Neural progenitor cell (in vitro differentiated cells): ENCODE measurements at regions not wholly inside any gene's neighbourhood (a gene's known extent, or its start where the extent isn't known, plus 50 kb on each side); places are given as distances from the start of the nearest gene placed in this dataset.

ENCODE experiments used
- DNase-seq: peaks from one replicate; pipeline ENCODE4 v3.0.0-alpha.2; 2016; ENCODE audit warnings: low spot score
- H2AFZ ChIP-seq: fragments of 200-600 bp; sonication (generic); replicated peaks from 2 replicates; pipeline ENCODE4 v1.6.1; 2016; ENCODE audit warnings: antibody characterized with exemption
- H3F3A ChIP-seq: fragments of 200-600 bp; sonication (generic); 2 replicates; pipeline ENCODE4 v1.6.1; 2016; ENCODE audit warnings: antibody characterized with exemption, low read depth
- H3K27ac ChIP-seq: fragments of 200-600 bp; sonication (generic); 2 replicates; pipeline ENCODE4 v1.5.1; 2016; ENCODE audit warnings: mild to moderate bottlenecking
- H3K27me3 ChIP-seq: fragments of 200-600 bp; sonication (generic); 2 replicates; pipeline ENCODE4 v1.6.1; 2016; ENCODE audit warnings: mild to moderate bottlenecking, moderate library complexity
- H3K36me3 ChIP-seq: fragments of 200-600 bp; sonication (generic); 2 replicates; pipeline ENCODE4 v1.5.1; 2016
- H3K4me1 ChIP-seq: fragments of 200-600 bp; sonication (generic); 2 replicates; pipeline ENCODE4 v1.6.1; 2016; ENCODE audit warnings: mixed run types
- H3K4me2 ChIP-seq: fragments of 200-600 bp; sonication (generic); 2 replicates; pipeline ENCODE4 v1.6.1; 2016
- H3K4me3 ChIP-seq: fragments of 200-600 bp; sonication (generic); 2 replicates; pipeline ENCODE4 v1.5.1; 2016
- H3K79me2 ChIP-seq: fragments of 200-600 bp; sonication (generic); 2 replicates; pipeline ENCODE4 v1.6.1; 2016; ENCODE audit warnings: low read depth
- H3K9ac ChIP-seq: fragments of 200-600 bp; sonication (generic); 2 replicates; pipeline ENCODE4 v1.6.1; 2016
- H3K9me3 ChIP-seq: fragments of 200-600 bp; sonication (generic); 2 replicates; pipeline ENCODE4 v1.5.1; 2016; ENCODE audit warnings: low read depth
- H4K20me1 ChIP-seq: fragments of 200-600 bp; sonication (generic); 2 replicates; pipeline ENCODE4 v1.6.1; 2016; ENCODE audit warnings: low read depth
- H3K27ac Mint-ChIP-seq: 3 replicates; pipeline ENCODE4 v1.8.0; 2021; ENCODE audit warnings: mixed read lengths
- H3K27me3 Mint-ChIP-seq: 2 replicates; pipeline ENCODE4 v1.8.0; 2022; ENCODE audit warnings: low read depth, mild to moderate bottlenecking, inconsistent platforms, moderate library complexity, mixed read lengths; ENCODE audit not compliant: insufficient read depth
- H3K36me3 Mint-ChIP-seq: 3 replicates; pipeline ENCODE4 v1.8.0; 2021; ENCODE audit warnings: mixed read lengths
- H3K4me1 Mint-ChIP-seq: 3 replicates; pipeline ENCODE4 v1.8.0; 2021; ENCODE audit warnings: mixed read lengths
- H3K4me3 Mint-ChIP-seq: 3 replicates; pipeline ENCODE4 v1.8.0; 2021; ENCODE audit warnings: mild to moderate bottlenecking, moderate library complexity, mixed read lengths
- H3K9me3 Mint-ChIP-seq: 3 replicates; pipeline ENCODE4 v1.8.0; 2020; ENCODE audit warnings: mixed read lengths
- CTCF ChIP-seq: fragments of 200-600 bp; sonication (generic); IDR thresholded peaks from 2 replicates; pipeline ENCODE4 v1.5.1; 2017; ENCODE audit warnings: antibody characterized with exemption, mild to moderate bottlenecking
- EZH2 ChIP-seq: fragments of 200-600 bp; sonication (generic); IDR thresholded peaks from 2 replicates; pipeline ENCODE4 v1.6.1; 2017; ENCODE audit warnings: antibody characterized with exemption, mild to moderate bottlenecking, moderate library complexity
- EZH2phosphoT487 ChIP-seq: fragments of 200-600 bp; sonication (generic); IDR thresholded peaks from 2 replicates; pipeline ENCODE4 v1.6.1; 2017; ENCODE audit warnings: antibody characterized with exemption

- no peaks in the 10 kb centered on the region for H3K27me3 Mint-ChIP-seq
- no peak for DNase-seq
- peaks cover 2% of the 10 kb centered on the region for H3K4me1 Mint-ChIP-seq
- no peak overlapping the region for H3K27ac ChIP-seq
- no peaks in the 10 kb centered on the region for H3K36me3 Mint-ChIP-seq
- H3K4me2 ChIP-seq = no peak overlapping the region
- no peaks in the 10 kb centered on the region for H3K79me2 ChIP-seq
- no peaks in the 10 kb centered on the region for H4K20me1 ChIP-seq
- H3K27me3 ChIP-seq = no peaks in the 10 kb centered on the region
- no peaks in the 10 kb centered on the region for H3K9me3 Mint-ChIP-seq
- TF ChIP-seq EZH2 (no peak), EZH2phosphoT487 (no peak), CTCF (no peak)
- H3K9me3 ChIP-seq = no peaks in the 10 kb centered on the region
- no peaks in the 10 kb centered on the region for H3K36me3 ChIP-seq
- H3F3A ChIP-seq = no peaks in the 10 kb centered on the region
- H3K4me3 ChIP-seq = no peak overlapping the region
- H2AFZ ChIP-seq = peak overlapping the region; percentile 13
- H3K27ac Mint-ChIP-seq = no peak overlapping the region
- H3K9ac ChIP-seq = no peak overlapping the region
- no peak overlapping the region for H3K4me3 Mint-ChIP-seq
- H3K4me1 ChIP-seq = no peaks in the 10 kb centered on the region
Measured at GRCh38 chr3:170741756-170742529, 128.1 kb downstream of the RPL22L1 start.

- Histone ChIP-seq H3K79me2 (no peaks in the 10 kb centered on the region), H3K4me1 (no peaks in the 10 kb centered on the region), H3K27me3 (no peaks in the 10 kb centered on the region), H3K4me3 (no peak overlapping the region), H3F3A (no peaks in the 10 kb centered on the region), H3K36me3 (no peaks in the 10 kb centered on the region), H3K4me2 (no peak overlapping the region), H3K9me3 (no peaks in the 10 kb centered on the region), H2AFZ (peak overlapping the region; percentile 45), H3K27ac (no peak overlapping the region), H4K20me1 (no peaks in the 10 kb centered on the region), H3K9ac (no peak overlapping the region)
- no peak overlapping the region for H3K27ac Mint-ChIP-seq
- TF ChIP-seq EZH2 = no peak
- TF ChIP-seq EZH2phosphoT487 = no peak
- no peak for TF ChIP-seq CTCF
- H3K4me3 Mint-ChIP-seq = no peak overlapping the region
- DNase-seq = no peak
- peaks cover 2% of the 10 kb centered on the region for H3K4me1 Mint-ChIP-seq
- H3K27me3 Mint-ChIP-seq = no peaks in the 10 kb centered on the region
- H3K9me3 Mint-ChIP-seq = no peaks in the 10 kb centered on the region
- no peaks in the 10 kb centered on the region for H3K36me3 Mint-ChIP-seq
Measured at GRCh38 chr3:170740726-170741591, 129.0 kb downstream of the RPL22L1 start.

GRCh38 chr3:170740285-170740684 is 129.7 kb downstream of the RPL22L1 start:
- no peaks in the 10 kb centered on the region for H4K20me1 ChIP-seq
- peak overlapping the region; percentile 45 for H2AFZ ChIP-seq
- Mint-ChIP-seq H3K4me1 (peaks cover 2% of the 10 kb centered on the region), H3K27me3 (no peaks in the 10 kb centered on the region), H3K36me3 (no peaks in the 10 kb centered on the region), H3K4me3 (no peak overlapping the region), H3K9me3 (no peaks in the 10 kb centered on the region), H3K27ac (no peak overlapping the region)
- H3K4me1 ChIP-seq = no peaks in the 10 kb centered on the region
- H3K27ac ChIP-seq = no peak overlapping the region
- no peaks in the 10 kb centered on the region for H3K9me3 ChIP-seq
- no peak overlapping the region for H3K4me3 ChIP-seq
- no peaks in the 10 kb centered on the region for H3K79me2 ChIP-seq
- no peaks in the 10 kb centered on the region for H3K27me3 ChIP-seq
- TF ChIP-seq EZH2 = no peak
- TF ChIP-seq EZH2phosphoT487 = no peak
- no peak for TF ChIP-seq CTCF
- H3K36me3 ChIP-seq = no peaks in the 10 kb centered on the region
- no peak overlapping the region for H3K9ac ChIP-seq
- H3F3A ChIP-seq = no peaks in the 10 kb centered on the region
- DNase-seq = no peak
- no peak overlapping the region for H3K4me2 ChIP-seq
